ENCODE measurements at regions not wholly inside any gene's neighbourhood (a gene's known extent, or its start where the extent isn't known, plus 50 kb on each side); places are given as distances from the start of the nearest gene placed in this dataset.

- TF ChIP-seq CTCF (IDR thresholded peaks at IDR 0.05) (no peak), POLR2A (IDR thresholded peaks at IDR 0.05) (no peak)
Observed at GRCh38 chr5:35294017-35294416, 63.7 kb upstream of the PRLR start.

Measured in vagina (tissue), 2 donors.